ENCODE measurements at regions not wholly inside any gene's neighbourhood (a gene's known extent, or its start where the extent isn't known, plus 50 kb on each side); places are given as distances from the start of the nearest gene placed in this dataset.

- no peak for ATAC-seq (ENCODE audit: low read depth)
- Histone ChIP-seq H2BK20ac (ENCODE audit: low read depth, low read length) (no peak overlapping the region), H2BK120ac (ENCODE audit: low read depth, low read length) (no peak overlapping the region), H2BK5ac (ENCODE audit: low read depth, low read length, poor library complexity, severe bottlenecking) (no peak overlapping the region), H4K20me1 (ENCODE audit: insufficient read depth, low read length) (no peaks in the 10 kb centered on the region), H4K5ac (ENCODE audit: low read depth, low read length) (no peak overlapping the region), H2BK15ac (ENCODE audit: low read depth, low read length) (no peak overlapping the region), H3K79me1 (ENCODE audit: low read depth in 1 of 2, low read length in 2 of 2) (no peaks in the 10 kb centered on the region), H3K4me3 (ENCODE audit: insufficient read depth, low read depth, low read length) (no peak overlapping the region), H3K23ac (ENCODE audit: low read depth, low read length) (no peak overlapping the region), H3K4ac (ENCODE audit: low read depth, low read length) (no peak overlapping the region), H3K36me3 (ENCODE audit: control insufficient read depth, insufficient read depth, low read length) (no peaks in the 10 kb centered on the region), H3K14ac (replicated peaks; ENCODE audit: low read depth, low read length) (no peak overlapping the region), H3K27me3 (ENCODE audit: control insufficient read depth, insufficient read depth, low read length) (peaks cover 18% of the 10 kb centered on the region), H2AK9ac (replicated peaks; ENCODE audit: low read depth, low read length, poor library complexity) (no peak overlapping the region), H3K9ac (ENCODE audit: low read depth, low read length) (no peak overlapping the region), H3K56ac (ENCODE audit: extremely low read depth, insufficient read depth, low read length) (no peak overlapping the region), H2AK5ac (ENCODE audit: low read depth, low read length) (no peak overlapping the region), H4K91ac (ENCODE audit: insufficient read depth, low read depth, low read length) (no peak overlapping the region), H3K9me3 (ENCODE audit: control insufficient read depth, insufficient read depth, low read length) (no peaks in the 10 kb centered on the region), H3K4me2 (ENCODE audit: low read depth, low read length) (no peak overlapping the region), H4K8ac (ENCODE audit: low read depth in 2 of 2, low read length in 2 of 2) (no peak overlapping the region), H3K27ac (ENCODE audit: insufficient read depth, low read length) (no peak overlapping the region), H2AFZ (replicated peaks; ENCODE audit: low read length, poor library complexity) (no peak overlapping the region), H3K4me1 (ENCODE audit: control insufficient read depth, insufficient read depth, low read length) (peaks cover 14% of the 10 kb centered on the region; the same call in 1 of the 2 replicates), H3K18ac (ENCODE audit: low read depth, low read length) (no peak overlapping the region), H3K9me1 (ENCODE audit: insufficient read depth, low read length) (no peaks in the 10 kb centered on the region; the same call in 1 of the 2 replicates)
- CTCF ChIA-PET: interaction anchor here (1.4 kb wide), 1 partner anchor 20 kb away, joined by 4 read pairs; no protein-coding TSS in a partner anchor
- BruUV-seq (replicated peaks): no TSS peak
- TF ChIP-seq BHLHE40 (IDR thresholded peaks at IDR 0.05; ENCODE audit: low read depth, low read length): no peak
- TF ChIP-seq MXI1 (IDR thresholded peaks at IDR 0.05; ENCODE audit: borderline replicate concordance, low read depth, low read length): no peak
- TF ChIP-seq MAZ (IDR thresholded peaks at IDR 0.05; ENCODE audit: borderline replicate concordance, low read depth, low read length): no peak
- TF ChIP-seq CHD1 (IDR thresholded peaks at IDR 0.05; ENCODE audit: low read depth, low read length): no peak
- no peak for TF ChIP-seq FOS (IDR thresholded peaks at IDR 0.05; ENCODE audit: low read depth, low read length)
- no peak for TF ChIP-seq RCOR1 (IDR thresholded peaks at IDR 0.05; ENCODE audit: insufficient replicate concordance, low read length)
- no peak for TF ChIP-seq MAFK (IDR thresholded peaks at IDR 0.05; ENCODE audit: low read depth, low read length)
- no peak for TF ChIP-seq SMC3 (IDR thresholded peaks at IDR 0.05; ENCODE audit: low read depth, low read length)
- no peak for TF ChIP-seq POLR2A (IDR thresholded peaks at IDR 0.05; ENCODE audit: low read depth, low read length)
- no peak for TF ChIP-seq RAD21 (IDR thresholded peaks at IDR 0.05; ENCODE audit: low read length)
- no peak for TF ChIP-seq USF2 (IDR thresholded peaks at IDR 0.05; ENCODE audit: low read depth, low read length)
- TF ChIP-seq RFX5 (IDR thresholded peaks at IDR 0.05; ENCODE audit: low read depth, low read length): no peak
- TF ChIP-seq CTCF (conservative IDR thresholded peaks at IDR 0.05; ENCODE audit: low read depth, low read length): no peak
- WGBS, 2 experiments (ENCODE audit: extremely low coverage in 2 of 2, insufficient read length in 1 of 2): 33% methylated on average over 1 of the region's 2 CpGs; no CpG with 5 or more reads in 1 of the 2 experiments
- POLR2A ChIA-PET (ENCODE audit: unreplicated experiment): no interaction called here
- no peak for DNase-seq
- intact Hi-C loops (cut with micrococcal nuclease) (no loop called here), in situ Hi-C loops (cut with MboI; ENCODE audit: low sequenced_read_pairs) (no loop called here), dilution Hi-C loops (cut with HindIII; ENCODE audit: low sequenced_read_pairs, unreplicated experiment) (no loop called here)
These were observed 96.1 kb upstream of the NXT1 start for GRCh38 chr20:23254505-23254904.
